WERI-Rb-1 (cell line): ENCODE measurements at regions not wholly inside any gene's neighbourhood (a gene's known extent, or its start where the extent isn't known, plus 50 kb on each side); places are given as distances from the start of the nearest gene placed in this dataset.

Source experiments
- DNase-seq: peaks from one replicate; pipeline ENCODE4 v3.0.0-alpha.2; 2020
- H3K27ac ChIP-seq: fragments of 250-450 bp; sonication (Bioruptor Pico); 2 replicates; pipeline ENCODE4 v1.5.1; 2020; ENCODE audit warnings: mild to moderate bottlenecking, moderate library complexity
- H3K27me3 ChIP-seq: fragments of 250-450 bp; sonication (Bioruptor Pico); 2 replicates; pipeline ENCODE4 v1.5.1; 2021; ENCODE audit warnings: mild to moderate bottlenecking, low read depth, moderate library complexity; ENCODE audit not compliant: insufficient read depth, severe bottlenecking
- H3K36me3 ChIP-seq: fragments of 250-450 bp; sonication (Bioruptor Pico); 2 replicates; pipeline ENCODE4 v1.5.1; 2020; ENCODE audit warnings: mild to moderate bottlenecking, moderate library complexity
- H3K4me3 ChIP-seq: 2 replicates; pipeline ENCODE4 v1.5.1; 2011; ENCODE audit warnings: low read depth, mild to moderate bottlenecking, control low read depth, low read length
- H3K9me3 ChIP-seq: fragments of 250-450 bp; sonication (Bioruptor Pico); 2 replicates; pipeline ENCODE4 v1.5.1; 2021; ENCODE audit warnings: mild to moderate bottlenecking, moderate library complexity; ENCODE audit not compliant: severe bottlenecking
- CTCF ChIP-seq: IDR thresholded peaks from 2 replicates; pipeline ENCODE4 v1.5.1; 2011; ENCODE audit warnings: low read depth, mild to moderate bottlenecking, control low read depth, inconsistent platforms, low read length

DNA sequence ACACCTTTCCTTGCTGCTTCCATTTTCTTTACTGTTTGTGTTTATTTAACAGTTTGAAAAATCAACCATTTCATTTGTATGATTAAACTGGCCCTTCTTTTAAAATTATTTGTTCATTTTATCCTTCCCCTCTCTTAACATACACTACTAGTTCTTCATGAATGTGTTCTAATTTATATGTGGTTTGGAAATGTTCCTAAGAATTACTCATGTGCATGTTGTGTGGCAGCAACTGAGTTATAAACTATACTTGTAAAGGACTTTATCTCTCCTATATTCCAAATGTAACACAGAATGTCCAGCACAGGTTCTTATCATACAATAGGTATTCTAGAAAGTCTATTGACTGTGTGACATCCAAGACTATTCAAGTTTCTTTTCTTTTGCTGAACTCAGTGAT, 358.2 kb upstream of the MEF2C start:
- no peaks in the 10 kb centered on the region for H3K36me3 ChIP-seq
- no peaks in the 10 kb centered on the region for H3K9me3 ChIP-seq
- no peak overlapping the region for H3K4me3 ChIP-seq
- no peak for DNase-seq
- no peaks in the 10 kb centered on the region for H3K27me3 ChIP-seq
- H3K27ac ChIP-seq: no peak overlapping the region
- TF ChIP-seq CTCF: no peak

DNA sequence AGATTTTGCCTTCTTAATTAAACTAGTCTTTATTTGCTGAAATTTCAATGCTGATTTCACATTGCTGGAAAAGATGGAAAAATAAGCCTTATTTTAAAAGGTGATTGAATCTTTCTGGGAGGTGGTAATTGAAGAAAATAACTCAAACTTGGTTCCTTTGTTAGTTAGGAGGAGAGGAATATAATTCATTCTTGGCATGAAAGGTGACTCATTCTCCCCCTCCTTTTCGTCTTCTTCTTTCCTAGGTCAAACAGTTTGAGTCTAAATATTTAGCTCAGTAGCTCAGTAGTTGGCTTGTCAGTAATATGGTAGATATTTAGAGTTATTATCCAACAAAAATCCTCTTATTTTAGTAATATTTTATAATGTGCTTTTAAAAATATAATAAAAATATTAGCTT, 353.9 kb upstream of the MEF2C start:
- TF ChIP-seq CTCF: no peak
- no peak overlapping the region for H3K4me3 ChIP-seq
- DNase-seq: no peak
- H3K9me3 ChIP-seq: no peaks in the 10 kb centered on the region
- H3K27me3 ChIP-seq: no peaks in the 10 kb centered on the region
- no peak overlapping the region for H3K27ac ChIP-seq
- no peaks in the 10 kb centered on the region for H3K36me3 ChIP-seq

GRCh38 chr5:89233462-89233861, 350.5 kb upstream of the MEF2C start:
- H3K4me3 ChIP-seq: no peak overlapping the region
- DNase-seq: no peak
- H3K36me3 ChIP-seq: no peaks in the 10 kb centered on the region
- no peak overlapping the region for H3K27ac ChIP-seq
- no peaks in the 10 kb centered on the region for H3K27me3 ChIP-seq
- H3K9me3 ChIP-seq: no peaks in the 10 kb centered on the region
- TF ChIP-seq CTCF: no peak

DNA sequence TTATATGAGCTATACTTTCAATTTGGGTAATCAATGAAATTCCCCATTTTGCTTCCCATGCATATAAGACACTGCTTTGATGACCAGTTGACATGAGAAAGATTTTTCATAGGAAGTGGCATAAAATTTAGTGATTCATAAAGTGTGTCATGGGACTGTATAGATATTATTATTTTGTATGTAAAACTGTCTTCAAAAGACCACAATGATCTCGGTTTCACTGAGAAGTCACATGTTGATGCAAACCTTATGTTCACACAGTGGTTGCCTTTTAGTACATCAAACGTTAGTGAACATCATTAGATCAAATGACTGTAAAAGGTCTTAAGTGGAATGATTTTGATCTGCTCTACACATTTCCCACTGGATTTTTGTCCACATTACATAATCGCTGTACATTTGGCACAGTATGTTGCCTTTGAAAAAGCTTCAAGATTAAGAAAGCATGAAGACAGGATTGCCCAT, 349.2 kb upstream of the MEF2C start:
- no peaks in the 10 kb centered on the region for H3K36me3 ChIP-seq
- no peak for DNase-seq
- no peaks in the 10 kb centered on the region for H3K9me3 ChIP-seq
- TF ChIP-seq CTCF: no peak
- no peak overlapping the region for H3K4me3 ChIP-seq
- no peaks in the 10 kb centered on the region for H3K27me3 ChIP-seq
- H3K27ac ChIP-seq: no peak overlapping the region

DNA sequence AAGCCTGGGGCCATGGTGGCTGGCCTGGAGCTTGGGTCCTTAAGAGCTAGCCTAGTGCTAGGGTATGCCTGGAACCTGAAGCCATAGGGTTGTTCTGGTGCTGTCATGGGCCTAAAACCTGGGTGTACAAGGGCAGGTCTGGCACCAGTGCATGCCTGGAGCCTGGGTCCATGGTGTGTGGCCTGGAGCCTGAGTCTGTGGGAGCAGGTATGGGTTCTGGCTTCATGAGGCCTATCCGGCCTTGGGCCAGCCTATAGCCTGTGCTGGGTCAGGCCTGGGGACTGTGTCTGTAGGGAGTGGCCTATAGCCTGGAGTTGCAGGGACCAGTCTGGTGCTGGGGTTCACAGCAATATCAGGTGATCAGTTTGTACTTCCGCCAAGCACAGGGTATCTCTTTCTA, 347.2 kb upstream of the MEF2C start:
- Histone ChIP-seq H3K9me3 (no peaks in the 10 kb centered on the region), H3K27ac (no peak overlapping the region), H3K27me3 (no peaks in the 10 kb centered on the region), H3K36me3 (no peaks in the 10 kb centered on the region), H3K4me3 (no peak overlapping the region)
- TF ChIP-seq CTCF: no peak
- no peak for DNase-seq

GRCh38 chr5:89229331-89230070, 346.5 kb upstream of the MEF2C start:
- no peak for TF ChIP-seq CTCF

More at GRCh38 chr5:89229331-89230070, 346.5 kb upstream of the MEF2C start:
- Histone ChIP-seq H3K9me3 (no peaks in the 10 kb centered on the region), H3K27ac (no peak overlapping the region), H3K27me3 (no peaks in the 10 kb centered on the region), H3K36me3 (no peaks in the 10 kb centered on the region), H3K4me3 (no peak overlapping the region)
- no peak for DNase-seq
